ENCODE measurements at regions not wholly inside any gene's neighbourhood (a gene's known extent, or its start where the extent isn't known, plus 50 kb on each side); places are given as distances from the start of the nearest gene placed in this dataset.

DNA sequence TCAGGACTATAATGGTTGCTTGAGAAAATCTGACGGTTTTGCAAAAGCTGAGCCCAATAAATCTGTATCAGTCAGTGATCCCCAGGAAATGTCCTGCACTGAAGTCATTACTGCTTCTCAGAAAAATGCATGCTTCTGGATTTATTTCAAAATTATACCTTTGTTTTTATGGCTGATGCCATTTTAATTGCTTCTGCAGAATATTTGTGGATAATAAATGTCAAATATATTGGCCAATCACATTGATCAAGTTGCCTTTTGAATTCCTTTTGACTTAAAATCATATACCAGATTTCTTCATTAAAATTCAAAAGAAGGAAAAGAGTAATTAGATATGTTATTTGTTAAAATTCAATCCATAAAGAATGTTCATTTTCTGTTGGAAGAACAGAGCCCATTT lies 842.9 kb upstream of the ADGRL4 start:
- WGBS, 2 experiments (ENCODE audit: extremely low coverage in 1 of 2, insufficient coverage in 1 of 2, insufficient read length in 1 of 2, insufficient replicate concordance in 2 of 2, low coverage in 1 of 2, low lambda C conversion rate in 2 of 2, missing lambda C conversion rate in 1 of 2): 95% methylated on average over 1 of the region's 1 CpG; no CpG with 5 or more reads in 1 of the 2 experiments
- H4K20me1 ChIP-seq (replicated peaks in 1 of 2; ENCODE audit: control insufficient read depth in 1 of 2, insufficient read depth in 2 of 2, low read length in 2 of 2): no peaks in the 10 kb centered on the region
- H3K36me3 ChIP-seq (ENCODE audit: control insufficient read depth in 2 of 4, insufficient read depth in 4 of 4, low read length in 3 of 4): no peaks in the 10 kb centered on the region
- no peak overlapping the region for H3K9ac ChIP-seq (replicated peaks in 1 of 4; ENCODE audit: extremely low read depth in 1 of 4, low read depth in 3 of 4, low read length in 3 of 4)
- TF ChIP-seq SP1 (IDR thresholded peaks at IDR 0.05; ENCODE audit: low read depth, low read length) (no peak), KDM4A (IDR thresholded peaks at IDR 0.05; ENCODE audit: low read depth, low read length, severe bottlenecking) (no peak), CHD1 (IDR thresholded peaks at IDR 0.05; ENCODE audit: low read depth, low read length) (no peak)
- H3K4me3 ChIP-seq (ENCODE audit: extremely low read depth in 1 of 4, insufficient read depth in 2 of 4, low read depth in 3 of 4, low read length in 4 of 4): no peak overlapping the region
- no peak for DNase-seq (ENCODE audit: low read depth in 1 of 2, low spot score in 2 of 2)
- H3K23me2 ChIP-seq (ENCODE audit: low read depth, low read length): no peaks in the 10 kb centered on the region
- H2BK12ac ChIP-seq (ENCODE audit: low read depth, low read length): no peak overlapping the region
- H4K8ac ChIP-seq (ENCODE audit: extremely low read depth, insufficient read depth, low read length): no peak overlapping the region
- H3K4me1 ChIP-seq (replicated peaks in 1 of 4; ENCODE audit: control insufficient read depth in 3 of 4, insufficient read depth in 4 of 4, low read length in 3 of 4): peaks cover 0 to 3% (median 0%) of the 10 kb centered on the region in 4 experiments; a peak in 1 of 7 replicates
- no peak overlapping the region for H3K14ac ChIP-seq (ENCODE audit: insufficient read length)
- CTCF ChIA-PET (ENCODE audit: partially characterized antibody): no interaction called here
- no peaks in the 10 kb centered on the region for H3K79me2 ChIP-seq (ENCODE audit: control insufficient read depth in 1 of 2, insufficient read depth in 2 of 2, low read length in 2 of 2)
- H4K5ac ChIP-seq (ENCODE audit: insufficient read length, low read depth, low read length): no peak overlapping the region
- H4K91ac ChIP-seq (replicated peaks; ENCODE audit: insufficient read length, low read length): no peak overlapping the region
- H2BK20ac ChIP-seq (ENCODE audit: low read length): no peak overlapping the region
- no peak overlapping the region for H2AFZ ChIP-seq (ENCODE audit: low read length)
- no peaks in the 10 kb centered on the region for H3K79me1 ChIP-seq (ENCODE audit: low read depth, low read length)
- no peak overlapping the region for H3K4ac ChIP-seq (replicated peaks; ENCODE audit: insufficient read length, low read depth, low read length)
- no peak overlapping the region for H3K18ac ChIP-seq (ENCODE audit: extremely low read depth, low read length)
- H3K9me3 ChIP-seq (ENCODE audit: insufficient read depth in 2 of 2, low read depth in 1 of 2, low read length in 1 of 2): no peaks in the 10 kb centered on the region
- H2BK15ac ChIP-seq (ENCODE audit: low read length): no peak overlapping the region
- H3K27ac ChIP-seq (ENCODE audit: low read depth, low read length): no peak overlapping the region
- no peak overlapping the region for H2BK5ac ChIP-seq (ENCODE audit: low read depth, low read length)
- no peak overlapping the region for H3K56ac ChIP-seq (replicated peaks; ENCODE audit: insufficient read length, low read depth, low read length)
- no peaks in the 10 kb centered on the region for H3K27me3 ChIP-seq (replicated peaks in 1 of 4; ENCODE audit: control insufficient read depth in 3 of 4, extremely low read depth in 1 of 4, insufficient read depth in 3 of 4, low read length in 3 of 4)
- no peak for FAIRE-seq
- POLR2A ChIA-PET (ENCODE audit: partially characterized antibody): no interaction called here
- no peak overlapping the region for H3K23ac ChIP-seq (ENCODE audit: insufficient read length)
- no peak overlapping the region for H2BK120ac ChIP-seq (replicated peaks; ENCODE audit: low read depth, low read length)
- H2AK5ac ChIP-seq (ENCODE audit: low read depth, low read length): no peak overlapping the region
- H3K4me2 ChIP-seq (ENCODE audit: insufficient read depth in 1 of 2, low read depth in 2 of 2, low read length in 2 of 2): no peak overlapping the region

All from H1 (cell line).